HG03108 (cell line): ENCODE measurements at regions not wholly inside any gene's neighbourhood (a gene's known extent, or its start where the extent isn't known, plus 50 kb on each side); places are given as distances from the start of the nearest gene placed in this dataset.

Experiments used
- ATAC-seq: cut with Tn5 transposase; IDR thresholded peaks from one replicate; pipeline ENCODE4 v1.9.1; 2021; ENCODE audit warnings: moderate library complexity; ENCODE audit not compliant: unreplicated experiment

GRCh38 chr2:183283209-183283608, 159.0 kb downstream of the NUP35 start:
- ATAC-seq: no peak

GRCh38 chr2:183284606-183285005, 160.4 kb downstream of the NUP35 start:
- ATAC-seq: no peak

DNA sequence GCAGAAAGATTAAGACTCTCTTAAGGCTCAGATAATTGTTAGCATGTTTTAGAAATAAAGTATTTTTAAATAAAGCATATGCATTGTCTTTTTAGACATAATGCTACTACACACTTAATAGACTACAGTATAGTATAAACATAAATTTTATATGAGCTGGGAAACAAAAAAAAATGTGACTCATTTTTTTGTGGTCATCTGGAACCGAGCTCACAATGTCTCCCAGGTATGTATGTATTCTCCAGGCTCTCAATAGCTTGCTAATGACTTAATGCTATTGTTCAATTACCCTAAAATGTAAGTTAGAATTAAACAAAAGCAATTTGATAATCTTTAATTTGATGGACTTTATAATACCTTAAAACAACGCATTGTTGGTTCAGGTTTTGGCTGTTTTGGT, 167.2 kb downstream of the NUP35 start:
- no peak for ATAC-seq

- no peak for ATAC-seq
Measured at GRCh38 chr2:183292028-183292427, 167.8 kb downstream of the NUP35 start.

- no peak for ATAC-seq
Measured at GRCh38 chr2:183339311-183339710, 215.1 kb downstream of the NUP35 start.

DNA sequence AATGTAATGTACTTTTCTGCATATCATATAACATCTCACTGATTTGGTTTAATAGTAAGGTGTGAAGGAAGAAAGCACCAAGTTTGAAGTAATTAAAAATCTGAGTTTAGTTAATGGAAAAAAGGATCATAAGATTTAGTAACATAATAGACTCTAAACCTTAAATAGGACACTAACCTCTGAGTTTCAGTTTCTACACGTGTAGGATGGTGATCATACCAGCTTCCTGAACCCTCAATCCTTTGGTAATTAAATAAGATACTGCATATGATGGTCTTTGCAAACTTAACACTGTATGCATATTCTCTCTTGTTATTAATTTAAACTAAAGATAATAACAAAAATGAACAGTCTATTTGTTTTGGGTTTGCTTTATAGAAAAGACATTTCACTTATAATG, 216.8 kb downstream of the NUP35 start:
- ATAC-seq: no peak

GRCh38 chr2:183347969-183348368, 223.7 kb downstream of the NUP35 start:
- ATAC-seq: no peak

- peak; percentile 59 for ATAC-seq
Measured at GRCh38 chr2:183348492-183348891, 224.2 kb downstream of the NUP35 start.

DNA sequence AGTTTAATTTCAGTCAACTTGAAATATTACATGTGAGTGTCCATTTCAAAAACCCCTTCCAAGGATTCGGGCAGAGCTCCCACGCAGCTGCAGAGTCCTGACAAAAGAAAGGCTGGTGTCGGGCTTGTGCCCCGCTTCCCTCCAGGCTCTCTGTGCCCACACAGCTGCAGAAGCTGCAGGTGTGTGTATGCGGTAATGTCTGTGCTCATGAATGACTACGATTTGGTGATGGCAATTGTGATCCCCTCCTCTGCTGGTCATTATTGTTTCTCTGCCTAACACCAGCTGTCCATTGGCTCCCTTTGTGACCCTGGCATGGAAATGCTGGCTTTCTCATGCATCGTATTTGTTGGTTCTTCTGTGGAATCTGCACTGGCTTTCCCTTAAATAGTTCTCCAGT, 224.8 kb downstream of the NUP35 start:
- no peak for ATAC-seq

DNA sequence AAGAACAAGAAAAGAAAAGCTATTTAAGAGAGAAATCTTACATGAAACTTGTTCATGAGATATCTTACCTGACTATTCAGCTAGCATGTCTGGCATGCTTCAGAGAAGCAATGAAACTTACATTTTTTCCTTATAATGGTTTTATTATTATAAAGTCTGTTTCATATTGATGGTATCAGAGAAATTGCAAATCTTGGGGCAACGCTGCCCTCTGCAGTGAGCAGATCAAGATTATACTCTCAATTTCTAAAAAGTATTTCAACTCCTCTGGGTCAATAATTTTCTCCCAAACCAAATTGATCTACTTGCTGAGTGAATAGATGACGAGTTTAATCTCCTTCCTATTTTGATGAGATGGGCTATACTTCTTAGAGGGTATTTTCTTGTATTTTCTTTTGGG, 235.6 kb downstream of the NUP35 start:
- ATAC-seq: no peak

- ATAC-seq: peak; percentile 70
Measured at GRCh38 chr2:183371545-183371944, 247.3 kb downstream of the NUP35 start.

GRCh38 chr2:183375821-183376220, 251.6 kb downstream of the NUP35 start:
- no peak for ATAC-seq

DNA sequence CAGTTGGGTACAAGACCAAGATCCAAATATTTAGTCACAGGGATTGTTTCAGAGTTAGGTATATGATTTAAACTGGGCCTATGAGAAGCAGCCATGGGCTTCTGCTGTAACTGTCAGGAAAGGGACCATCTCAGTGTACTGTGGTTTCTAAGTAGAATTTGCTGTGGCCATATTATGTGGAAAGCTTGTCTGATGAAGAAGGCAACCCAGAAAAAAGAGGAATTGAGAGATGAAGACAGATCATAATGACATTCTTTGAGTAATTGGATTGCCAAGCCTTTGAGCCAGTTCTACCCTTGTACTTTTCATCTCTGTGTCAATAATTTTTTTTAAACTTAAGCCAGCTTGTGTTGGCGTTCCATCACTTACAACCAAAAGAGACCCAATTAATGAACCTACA, 259.6 kb downstream of the NUP35 start:
- ATAC-seq: no peak

DNA sequence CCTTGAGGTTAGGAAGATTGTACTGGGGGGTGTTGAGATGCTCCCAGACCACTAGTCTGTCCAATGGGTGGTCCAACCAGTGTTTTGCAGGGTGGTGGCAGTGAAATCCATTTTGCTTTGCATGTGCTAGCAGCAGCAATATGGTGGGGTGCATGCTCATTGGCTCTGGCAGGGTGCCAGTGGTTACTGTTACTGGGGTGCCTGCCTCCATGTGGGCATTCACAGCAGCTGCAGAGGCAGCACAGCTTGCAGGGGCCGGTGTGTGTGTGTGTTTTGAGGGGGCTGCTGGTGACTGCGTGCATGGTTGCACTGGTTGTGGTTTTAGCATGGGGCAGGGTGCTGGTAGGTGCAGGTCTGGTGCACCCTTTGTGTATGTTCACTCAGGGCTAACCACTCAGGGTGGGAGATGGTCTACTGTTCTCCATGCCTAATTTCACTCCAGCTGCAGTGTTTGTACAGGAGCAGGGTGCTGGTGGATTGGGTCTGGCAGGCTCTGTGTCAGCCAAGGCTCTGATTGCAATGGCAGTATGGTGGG, 265.4 kb downstream of the NUP35 start:
- ATAC-seq: no peak

- no peak for ATAC-seq
Measured at GRCh38 chr2:183390109-183390508, 265.9 kb downstream of the NUP35 start.

GRCh38 chr2:183404392-183404791, 280.1 kb downstream of the NUP35 start:
- no peak for ATAC-seq

DNA sequence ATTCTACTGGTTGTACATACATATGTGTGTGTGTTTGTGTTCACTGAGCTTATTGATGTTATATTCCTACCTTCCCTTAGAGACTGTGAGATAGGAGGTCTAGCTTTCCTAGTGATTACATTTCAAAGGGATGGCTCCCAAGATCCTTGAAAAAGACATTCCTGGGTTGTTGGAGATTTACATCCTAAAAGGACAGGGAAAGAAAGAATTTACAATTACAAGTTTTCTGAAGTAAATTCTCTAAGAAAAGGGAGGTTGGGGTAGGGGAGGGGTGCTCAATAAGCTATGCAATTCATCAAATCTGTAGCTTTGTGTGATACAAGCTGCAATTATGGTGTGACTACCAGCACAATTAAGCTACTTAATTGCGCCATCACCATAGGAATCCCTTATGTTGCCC, 284.3 kb downstream of the NUP35 start:
- no peak for ATAC-seq

- ATAC-seq: no peak
Measured at GRCh38 chr2:183409662-183410061, 285.4 kb downstream of the NUP35 start.

DNA sequence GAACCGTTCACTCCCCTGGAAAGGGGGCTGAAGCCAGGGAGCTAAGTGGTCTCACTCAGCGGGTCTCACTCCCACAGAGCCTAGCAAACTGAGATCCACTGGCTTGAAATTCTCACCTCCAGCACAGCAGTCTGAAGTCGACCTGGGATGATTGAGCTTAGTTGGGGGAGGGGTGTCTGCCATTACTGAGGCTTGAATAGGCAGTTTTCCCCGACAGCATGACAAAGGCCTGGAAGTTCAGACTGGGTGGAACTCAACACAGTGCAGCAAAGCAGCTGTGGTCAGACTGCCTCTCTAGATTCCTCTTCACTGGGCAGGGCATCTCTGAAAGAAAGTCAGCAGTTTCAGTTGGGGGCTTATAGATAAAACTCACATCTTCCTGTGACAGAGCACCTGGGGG, 292.5 kb downstream of the NUP35 start:
- no peak for ATAC-seq

GRCh38 chr2:183426825-183427224, 302.6 kb downstream of the NUP35 start:
- no peak for ATAC-seq

GRCh38 chr2:183427558-183427957, 303.3 kb downstream of the NUP35 start:
- no peak for ATAC-seq

DNA sequence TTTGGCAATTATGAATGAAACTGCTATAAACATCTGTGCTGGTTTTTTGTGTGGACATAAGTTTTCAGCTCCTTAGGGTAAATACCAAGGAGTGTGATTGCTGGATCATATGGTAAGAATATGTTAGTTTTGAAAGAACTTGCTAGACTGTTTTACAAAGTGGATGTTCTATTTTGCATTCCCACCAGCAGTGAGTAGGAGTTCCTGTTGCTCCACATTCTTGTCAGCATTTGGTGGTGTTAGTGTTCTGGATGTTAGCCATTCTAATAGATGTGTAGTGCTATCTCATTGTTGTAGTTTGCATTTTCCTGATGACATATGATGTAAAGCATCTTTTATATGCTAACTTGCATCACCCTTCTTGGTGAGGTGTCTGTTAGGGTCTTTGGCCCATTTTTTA, 304.6 kb downstream of the NUP35 start:
- ATAC-seq: no peak

- ATAC-seq: no peak
Measured at GRCh38 chr2:183438541-183438940, 314.3 kb downstream of the NUP35 start.

GRCh38 chr2:183455056-183455455, 330.8 kb downstream of the NUP35 start:
- ATAC-seq: no peak
